NCI-H2029 (cell line): ENCODE measurements at regions not wholly inside any gene's neighbourhood (a gene's known extent, or its start where the extent isn't known, plus 50 kb on each side); places are given as distances from the start of the nearest gene placed in this dataset.

Experiments used
- DNase-seq: peaks from one replicate; lab custom pipeline; 2025; lab: John Stamatoyannopoulos, UW

- no peak for DNase-seq
These were observed 81.7 kb upstream of the HMHB1 start for GRCh38 chr5:143730112-143730801.

DNA sequence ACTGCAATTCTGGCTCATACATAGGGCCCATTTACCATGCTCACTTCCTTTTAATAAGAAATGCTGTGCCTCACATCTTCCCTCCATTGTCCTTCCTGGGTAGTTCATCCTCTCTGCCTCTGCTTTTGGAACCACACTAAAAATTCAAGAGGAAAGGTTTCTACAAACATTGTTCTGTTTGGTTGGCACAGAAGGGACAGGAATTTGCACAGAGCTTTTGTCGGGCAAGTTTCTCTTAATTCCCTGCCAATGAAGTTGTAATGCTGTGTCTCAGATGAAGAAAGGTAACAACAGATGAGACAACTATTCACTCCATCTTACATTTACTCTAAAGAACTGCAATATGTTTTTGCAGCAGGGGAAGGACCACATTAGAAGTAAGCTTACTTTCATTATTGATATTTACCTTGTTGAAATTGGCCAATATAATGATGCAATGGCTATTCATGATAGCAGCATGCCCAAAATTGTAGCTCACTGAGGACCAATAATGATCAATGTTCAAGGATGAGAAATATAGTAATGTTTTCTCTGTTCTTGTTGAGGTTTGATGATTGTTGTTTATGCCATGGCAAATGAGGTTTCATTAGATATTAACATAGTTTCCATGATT is 82.5 kb upstream of the HMHB1 start:
- DNase-seq, result no peak

- no peak for DNase-seq
These were observed 88.8 kb upstream of the HMHB1 start for GRCh38 chr5:143723159-143723558.

GRCh38 chr5:143721925-143722324 is 90.0 kb upstream of the HMHB1 start:
- no peak for DNase-seq

- no peak for DNase-seq
These were observed 91.3 kb upstream of the HMHB1 start for GRCh38 chr5:143720689-143721088.

GRCh38 chr5:143717400-143717799 is 94.6 kb upstream of the HMHB1 start:
- no peak for DNase-seq

DNA sequence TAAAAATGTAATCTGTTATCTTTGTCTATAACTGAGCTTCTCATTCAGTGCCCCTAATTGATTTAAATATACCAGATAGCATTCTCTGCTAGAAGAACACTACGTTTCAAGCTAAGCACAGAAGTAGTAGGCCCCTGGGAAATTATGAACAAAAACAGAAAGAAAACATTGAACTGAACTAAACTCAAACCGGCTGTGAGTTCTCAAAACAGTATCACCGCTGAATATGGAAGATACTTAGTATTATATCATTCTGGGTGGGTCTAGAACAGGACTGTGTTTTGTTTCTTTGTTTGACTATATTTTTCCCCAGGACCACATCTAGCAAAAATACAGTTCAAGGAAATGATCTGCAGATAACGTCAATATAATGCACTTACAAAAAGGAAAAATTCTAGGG is 95.1 kb upstream of the HMHB1 start:
- no peak for DNase-seq

- DNase-seq, result no peak
These were observed 96.3 kb upstream of the HMHB1 start for GRCh38 chr5:143715616-143716015.

DNA sequence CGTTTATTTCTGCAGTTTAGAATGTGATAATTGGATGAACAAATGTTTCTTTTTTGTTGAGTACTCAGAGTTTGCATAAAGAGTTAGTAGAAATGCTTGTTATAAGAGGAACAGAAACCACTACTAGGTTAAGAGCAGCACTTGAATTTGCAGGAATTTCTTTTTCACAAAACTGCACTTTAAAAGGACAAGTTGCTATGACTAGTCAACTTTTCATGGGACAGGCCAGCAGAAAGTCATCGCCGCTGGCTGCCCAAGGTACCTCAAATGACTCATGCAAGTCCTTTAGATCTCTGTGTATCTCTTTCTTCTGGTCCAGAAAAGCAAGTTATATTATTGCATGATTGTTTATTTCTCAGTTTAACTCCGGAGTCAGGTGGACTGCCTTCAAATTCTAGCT is 97.3 kb upstream of the HMHB1 start:
- no peak for DNase-seq

- DNase-seq, result no peak
These were observed 98.6 kb upstream of the HMHB1 start for GRCh38 chr5:143713047-143714003.

DNA sequence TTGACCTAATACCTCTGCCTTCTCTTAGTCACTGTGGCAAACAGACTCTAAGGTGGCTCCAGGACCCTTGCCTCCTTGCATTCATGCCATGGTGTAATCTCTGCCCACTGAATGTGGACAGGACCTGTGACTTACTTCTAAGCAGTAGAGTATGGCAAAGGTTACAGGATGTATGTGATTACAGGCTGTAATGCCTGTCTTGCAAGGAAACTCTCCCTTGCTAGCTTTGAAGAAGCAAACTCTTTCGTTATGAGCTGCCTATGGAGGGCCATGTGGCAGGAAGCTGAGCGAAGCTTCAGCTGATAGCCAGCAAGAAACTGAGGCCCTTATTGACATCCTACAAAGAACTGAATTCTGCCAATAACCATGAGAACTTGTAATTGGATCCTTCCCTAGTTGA is 103.3 kb upstream of the HMHB1 start:
- no peak for DNase-seq

DNA sequence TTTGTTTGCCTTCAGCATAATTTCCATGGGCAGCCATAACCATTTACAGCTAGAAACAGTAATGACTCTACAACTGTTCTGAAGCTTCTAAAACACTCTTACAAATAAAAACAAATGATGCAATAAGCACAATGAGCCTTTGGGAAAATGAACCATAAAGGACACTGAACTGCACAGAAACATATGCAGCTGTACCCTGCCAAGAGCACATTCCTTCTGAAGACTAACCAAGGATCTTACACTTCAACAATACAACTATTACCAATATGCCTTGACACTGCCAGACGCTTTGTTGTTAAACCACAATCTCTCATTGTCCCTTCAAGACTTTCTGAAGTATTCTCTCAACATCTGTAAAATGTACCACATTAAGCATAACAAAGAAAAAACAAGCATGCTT is 104.2 kb upstream of the HMHB1 start:
- no peak for DNase-seq

- DNase-seq, result no peak
These were observed 106.6 kb upstream of the HMHB1 start for GRCh38 chr5:143705381-143705780.

DNA sequence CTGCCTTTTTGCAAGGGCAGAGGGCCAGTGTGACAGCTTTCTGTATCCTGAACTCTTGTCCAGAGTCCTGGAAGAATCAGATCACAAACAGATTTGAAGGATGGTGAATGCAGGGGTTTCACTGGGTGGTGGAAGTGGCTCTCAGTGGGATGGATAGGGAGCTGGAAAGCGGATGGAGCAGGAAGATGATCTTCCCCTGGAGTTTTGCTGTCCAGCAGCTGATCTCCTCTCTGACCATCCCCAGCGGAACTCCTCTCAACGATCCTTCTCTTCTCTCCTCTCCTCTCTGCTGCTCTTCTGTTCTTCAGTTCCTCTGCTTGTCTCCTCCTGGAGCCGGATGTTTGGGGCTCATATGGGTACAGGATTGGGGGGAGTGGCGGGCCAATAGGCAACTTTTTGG is 108.3 kb upstream of the HMHB1 start:
- no peak for DNase-seq

DNA sequence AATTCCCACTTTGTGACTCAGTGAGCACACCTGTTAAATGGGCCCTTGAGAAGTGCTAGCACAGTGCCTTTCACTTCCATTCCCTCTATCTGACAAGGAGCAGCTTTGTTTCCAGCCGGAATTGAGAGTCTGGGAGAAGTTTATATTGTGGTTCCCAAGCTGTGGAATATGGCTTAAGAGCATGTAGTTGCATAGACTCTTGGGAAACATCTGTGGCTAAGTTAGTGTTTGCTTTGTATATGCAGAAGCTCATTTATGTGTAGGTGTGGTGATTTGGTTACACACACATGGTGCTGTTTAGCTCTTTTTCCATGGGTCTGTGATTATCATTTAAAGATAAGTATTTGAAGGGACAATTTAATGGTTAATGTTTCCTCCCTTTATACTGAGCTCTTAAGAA is 110.5 kb upstream of the HMHB1 start:
- DNase-seq, result no peak

GRCh38 chr5:143700994-143701393 is 111.0 kb upstream of the HMHB1 start:
- no peak for DNase-seq

DNA sequence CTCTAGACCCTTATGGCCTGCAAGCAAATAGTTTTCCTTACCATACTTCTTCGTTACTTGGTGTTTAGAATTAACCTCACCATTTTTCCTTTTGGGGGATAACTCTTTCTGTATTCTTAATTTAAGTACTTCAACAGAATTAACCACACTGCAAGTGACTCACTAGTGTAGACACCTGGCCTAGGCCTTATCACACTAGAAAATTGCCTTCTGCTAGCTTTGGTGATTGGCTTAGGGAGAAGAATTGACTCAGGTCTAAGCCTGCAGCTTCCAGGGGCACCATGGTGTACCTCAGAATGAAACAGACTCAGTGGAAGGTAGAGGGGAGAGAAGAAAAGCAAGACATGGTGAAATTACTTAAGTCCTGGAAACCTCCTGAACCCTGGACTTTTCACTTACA is 112.8 kb upstream of the HMHB1 start:
- DNase-seq, result no peak

DNA sequence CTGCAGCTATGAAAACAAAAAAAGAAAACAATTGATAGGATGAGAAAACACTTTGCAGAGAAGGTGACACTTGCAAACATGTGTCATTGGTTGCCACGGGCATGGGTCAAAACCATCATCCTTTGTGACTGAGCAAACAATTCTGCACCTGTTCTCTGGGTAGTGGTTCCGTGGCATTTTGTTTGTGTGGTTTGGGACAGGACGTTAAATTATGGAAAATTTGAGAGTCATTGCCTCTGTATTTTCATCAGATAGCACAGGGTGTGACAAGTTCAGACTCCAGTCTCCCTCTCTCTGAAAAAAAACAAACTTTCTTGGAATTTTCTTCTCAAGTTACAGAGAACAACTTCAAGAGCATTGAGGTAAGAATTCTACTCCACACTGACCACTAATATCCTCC is 113.4 kb upstream of the HMHB1 start:
- no peak for DNase-seq

DNA sequence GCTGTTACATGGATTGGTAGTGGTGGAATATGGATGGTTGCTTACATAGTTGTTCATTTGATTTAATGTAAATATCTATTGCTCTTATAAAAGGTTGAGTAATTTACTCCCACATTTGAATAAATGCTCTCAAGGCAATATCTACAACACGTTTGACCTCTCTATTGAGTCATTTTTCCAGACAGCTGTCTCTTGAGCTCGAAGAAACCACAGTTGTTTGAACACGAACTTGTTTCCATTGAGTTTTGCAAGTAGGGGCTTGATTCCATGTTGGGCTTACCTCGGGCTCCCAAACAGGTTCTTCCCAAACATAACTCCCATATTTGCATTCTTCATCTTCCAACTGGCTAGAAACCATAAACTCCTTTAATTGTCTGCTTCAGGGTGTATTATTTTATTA is 115.0 kb upstream of the HMHB1 start:
- no peak for DNase-seq

- DNase-seq, result no peak
These were observed 116.0 kb upstream of the HMHB1 start for GRCh38 chr5:143695941-143696340.

GRCh38 chr5:143695244-143695864 is 116.6 kb upstream of the HMHB1 start:
- no peak for DNase-seq

GRCh38 chr5:143694357-143694756 is 117.6 kb upstream of the HMHB1 start:
- no peak for DNase-seq
